Peyer's patch (tissue), 4 donors: ENCODE measurements at regions not wholly inside any gene's neighbourhood (a gene's known extent, or its start where the extent isn't known, plus 50 kb on each side); places are given as distances from the start of the nearest gene placed in this dataset.

Experiments
- CTCF ChIP-seq, 6 experiments: fragments of 450-650 bp in 4 of 6; fragments of 200-600 bp in 2 of 6; sonication (generic) in 1 of 6; IDR thresholded peaks; one replicate each; pipeline ENCODE4 v1.5.1; 2017 to 2019; ENCODE audit warnings: antibody characterized with exemption in 6 of 6, mild to moderate bottlenecking in 3 of 6, moderate library complexity in 1 of 6
- POLR2A ChIP-seq, 2 donors: fragments of 450-650 bp; IDR thresholded peaks; one replicate each; pipeline ENCODE4 v1.5.1; 2017; ENCODE audit warnings: antibody characterized with exemption in 2 of 2, mild to moderate bottlenecking in 2 of 2, moderate library complexity in 2 of 2

GRCh38 chrX:87392369-87392768 is 125.2 kb upstream of the KLHL4 start:
- TF ChIP-seq POLR2A (IDR thresholded peaks at IDR 0.05) (no peak), CTCF (IDR thresholded peaks at IDR 0.05) (no peak)
